Lower leg skin (tissue), 3 donors: ENCODE measurements at regions not wholly inside any gene's neighbourhood (a gene's known extent, or its start where the extent isn't known, plus 50 kb on each side); places are given as distances from the start of the nearest gene placed in this dataset.

ENCODE experiments used
- CTCF ChIP-seq, 3 donors: fragments of 450-650 bp; IDR thresholded peaks; one replicate each; pipeline ENCODE4 v1.5.1; 2016; ENCODE audit warnings: antibody characterized with exemption in 3 of 3, mild to moderate bottlenecking in 3 of 3, moderate library complexity in 2 of 3
- POLR2A ChIP-seq, 2 donors: fragments of 450-650 bp; IDR thresholded peaks; one replicate each; pipeline ENCODE4 v1.6.1; 2016 to 2017; ENCODE audit warnings: antibody characterized with exemption in 2 of 2, mild to moderate bottlenecking in 1 of 2, moderate library complexity in 1 of 2

GRCh38 chr12:13443498-13443897 is 247.0 kb downstream of the EMP1 start:
- TF ChIP-seq CTCF (IDR thresholded peaks at IDR 0.05) (no peak), POLR2A (IDR thresholded peaks at IDR 0.05) (no peak)
